ENCODE measurements at regions not wholly inside any gene's neighbourhood (a gene's known extent, or its start where the extent isn't known, plus 50 kb on each side); places are given as distances from the start of the nearest gene placed in this dataset.

DNA sequence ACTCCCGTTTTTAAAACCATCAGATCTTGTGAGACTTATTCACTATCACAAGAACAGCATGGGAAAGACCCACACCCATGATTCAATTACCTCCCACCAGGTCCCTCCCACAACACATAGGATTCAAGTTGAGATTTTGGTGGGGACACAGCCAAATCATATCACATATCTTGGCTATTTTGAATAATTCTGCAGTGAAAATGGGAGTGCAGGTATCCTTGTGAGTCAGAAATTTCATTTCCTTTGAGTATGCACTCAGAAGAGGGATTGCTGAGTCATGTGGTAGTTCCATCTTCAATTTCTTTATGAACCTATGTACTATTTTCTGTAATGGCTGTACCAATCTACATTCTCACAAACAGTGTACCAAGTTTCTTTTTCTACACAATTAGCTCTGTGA lies 125.8 kb downstream of the ANKRD7 start:
- TF ChIP-seq GABPA (IDR thresholded peaks at IDR 0.05 in 1 of 2, conservative IDR thresholded peaks at IDR 0.05 in 1 of 2) = no peak
- TF ChIP-seq, protein P1, sequence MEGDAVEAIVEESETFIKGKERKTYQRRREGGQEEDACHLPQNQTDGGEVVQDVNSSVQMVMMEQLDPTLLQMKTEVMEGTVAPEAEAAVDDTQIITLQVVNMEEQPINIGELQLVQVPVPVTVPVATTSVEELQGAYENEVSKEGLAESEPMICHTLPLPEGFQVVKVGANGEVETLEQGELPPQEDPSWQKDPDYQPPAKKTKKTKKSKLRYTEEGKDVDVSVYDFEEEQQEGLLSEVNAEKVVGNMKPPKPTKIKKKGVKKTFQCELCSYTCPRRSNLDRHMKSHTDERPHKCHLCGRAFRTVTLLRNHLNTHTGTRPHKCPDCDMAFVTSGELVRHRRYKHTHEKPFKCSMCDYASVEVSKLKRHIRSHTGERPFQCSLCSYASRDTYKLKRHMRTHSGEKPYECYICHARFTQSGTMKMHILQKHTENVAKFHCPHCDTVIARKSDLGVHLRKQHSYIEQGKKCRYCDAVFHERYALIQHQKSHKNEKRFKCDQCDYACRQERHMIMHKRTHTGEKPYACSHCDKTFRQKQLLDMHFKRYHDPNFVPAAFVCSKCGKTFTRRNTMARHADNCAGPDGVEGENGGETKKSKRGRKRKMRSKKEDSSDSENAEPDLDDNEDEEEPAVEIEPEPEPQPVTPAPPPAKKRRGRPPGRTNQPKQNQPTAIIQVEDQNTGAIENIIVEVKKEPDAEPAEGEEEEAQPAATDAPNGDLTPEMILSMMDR (IDR thresholded peaks at IDR 0.05; ENCODE audit: low read depth, low read length, missing input control) = no peak

Data from liver (tissue), 3 donors.